Mammary epithelial cell (primary cell): ENCODE measurements at regions not wholly inside any gene's neighbourhood (a gene's known extent, or its start where the extent isn't known, plus 50 kb on each side); places are given as distances from the start of the nearest gene placed in this dataset.

Source experiments
- EZH2 ChIP-seq: IDR thresholded peaks from 2 replicates; pipeline ENCODE4 v1.6.1; 2012; ENCODE audit warnings: low read length, inconsistent platforms, borderline replicate concordance
- TF ChIP-seq, protein P1 (sequence below), 2 donors: IDR thresholded peaks in 1 of 2; conservative IDR thresholded peaks in 1 of 2; 2 replicates each; pipeline ENCODE4 v1.5.1; 2011 to 2012; ENCODE audit warnings: inconsistent platforms in 2 of 2, low read length in 2 of 2, mild to moderate bottlenecking in 2 of 2, control low read depth in 1 of 2, low read depth in 1 of 2; ENCODE audit not compliant: insufficient read depth in 1 of 2; ENCODE audit errors: extremely low read depth in 1 of 2

- TF ChIP-seq, protein P1, sequence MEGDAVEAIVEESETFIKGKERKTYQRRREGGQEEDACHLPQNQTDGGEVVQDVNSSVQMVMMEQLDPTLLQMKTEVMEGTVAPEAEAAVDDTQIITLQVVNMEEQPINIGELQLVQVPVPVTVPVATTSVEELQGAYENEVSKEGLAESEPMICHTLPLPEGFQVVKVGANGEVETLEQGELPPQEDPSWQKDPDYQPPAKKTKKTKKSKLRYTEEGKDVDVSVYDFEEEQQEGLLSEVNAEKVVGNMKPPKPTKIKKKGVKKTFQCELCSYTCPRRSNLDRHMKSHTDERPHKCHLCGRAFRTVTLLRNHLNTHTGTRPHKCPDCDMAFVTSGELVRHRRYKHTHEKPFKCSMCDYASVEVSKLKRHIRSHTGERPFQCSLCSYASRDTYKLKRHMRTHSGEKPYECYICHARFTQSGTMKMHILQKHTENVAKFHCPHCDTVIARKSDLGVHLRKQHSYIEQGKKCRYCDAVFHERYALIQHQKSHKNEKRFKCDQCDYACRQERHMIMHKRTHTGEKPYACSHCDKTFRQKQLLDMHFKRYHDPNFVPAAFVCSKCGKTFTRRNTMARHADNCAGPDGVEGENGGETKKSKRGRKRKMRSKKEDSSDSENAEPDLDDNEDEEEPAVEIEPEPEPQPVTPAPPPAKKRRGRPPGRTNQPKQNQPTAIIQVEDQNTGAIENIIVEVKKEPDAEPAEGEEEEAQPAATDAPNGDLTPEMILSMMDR (conservative IDR thresholded peaks at IDR 0.05 in 1 of 2, IDR thresholded peaks at IDR 0.05 in 1 of 2; ENCODE audit: extremely low read depth in 1 of 2, insufficient read depth in 1 of 2, low read depth in 1 of 2, low read length in 2 of 2): no peak
- no peak for TF ChIP-seq EZH2
These were observed 65.0 kb upstream of the SIRPG start for GRCh38 chr20:1722513-1723050.
